ENCODE measurements at regions not wholly inside any gene's neighbourhood (a gene's known extent, or its start where the extent isn't known, plus 50 kb on each side); places are given as distances from the start of the nearest gene placed in this dataset.

DNA sequence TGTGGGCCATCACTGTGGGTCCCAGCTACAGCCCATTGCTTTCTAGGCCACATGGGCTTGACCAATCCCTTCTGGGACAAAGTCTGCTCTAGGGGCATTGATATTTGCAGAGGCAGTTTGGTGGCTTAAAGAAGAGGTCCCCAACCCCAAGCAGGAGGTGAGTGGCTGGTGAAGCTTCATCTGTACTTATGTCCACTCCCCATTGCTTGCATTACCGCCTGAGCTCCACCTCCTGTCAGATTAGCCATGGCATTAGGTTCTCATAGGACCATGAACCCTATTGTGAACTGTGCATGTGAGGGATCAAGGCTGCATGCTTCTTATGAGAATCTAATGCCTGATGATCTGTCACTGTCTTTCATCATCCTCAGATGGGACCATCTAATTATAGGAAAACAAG lies 54.4 kb upstream of the CADM1 start:
- no peak overlapping the region for H3K27ac ChIP-seq (ENCODE audit: low read depth, low read length, poor library complexity, severe bottlenecking)
- H3K4me3 ChIP-seq (ENCODE audit: low read depth, low read length, poor library complexity, severe bottlenecking): no peak overlapping the region
- H3K9me3 ChIP-seq (ENCODE audit: low read length): no peaks in the 10 kb centered on the region
- H3K9ac ChIP-seq (ENCODE audit: low read length): no peak overlapping the region
- H3K36me3 ChIP-seq (ENCODE audit: insufficient read depth, low read length): no peaks in the 10 kb centered on the region
- no peaks in the 10 kb centered on the region for H3K4me1 ChIP-seq (ENCODE audit: insufficient read depth, low read length, severe bottlenecking)
- no peaks in the 10 kb centered on the region for H3F3A ChIP-seq (ENCODE audit: insufficient read depth, low read length)
- TF ChIP-seq EZH2 (IDR thresholded peaks at IDR 0.05; ENCODE audit: borderline replicate concordance, low read length): no peak
- TF ChIP-seq, protein P1, sequence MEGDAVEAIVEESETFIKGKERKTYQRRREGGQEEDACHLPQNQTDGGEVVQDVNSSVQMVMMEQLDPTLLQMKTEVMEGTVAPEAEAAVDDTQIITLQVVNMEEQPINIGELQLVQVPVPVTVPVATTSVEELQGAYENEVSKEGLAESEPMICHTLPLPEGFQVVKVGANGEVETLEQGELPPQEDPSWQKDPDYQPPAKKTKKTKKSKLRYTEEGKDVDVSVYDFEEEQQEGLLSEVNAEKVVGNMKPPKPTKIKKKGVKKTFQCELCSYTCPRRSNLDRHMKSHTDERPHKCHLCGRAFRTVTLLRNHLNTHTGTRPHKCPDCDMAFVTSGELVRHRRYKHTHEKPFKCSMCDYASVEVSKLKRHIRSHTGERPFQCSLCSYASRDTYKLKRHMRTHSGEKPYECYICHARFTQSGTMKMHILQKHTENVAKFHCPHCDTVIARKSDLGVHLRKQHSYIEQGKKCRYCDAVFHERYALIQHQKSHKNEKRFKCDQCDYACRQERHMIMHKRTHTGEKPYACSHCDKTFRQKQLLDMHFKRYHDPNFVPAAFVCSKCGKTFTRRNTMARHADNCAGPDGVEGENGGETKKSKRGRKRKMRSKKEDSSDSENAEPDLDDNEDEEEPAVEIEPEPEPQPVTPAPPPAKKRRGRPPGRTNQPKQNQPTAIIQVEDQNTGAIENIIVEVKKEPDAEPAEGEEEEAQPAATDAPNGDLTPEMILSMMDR (IDR thresholded peaks at IDR 0.05; ENCODE audit: low read length): no peak
- no peaks in the 10 kb centered on the region for H3K9me2 ChIP-seq (ENCODE audit: low read depth, low read length)
- H3K27me3 ChIP-seq (ENCODE audit: insufficient read depth, low read length): no peaks in the 10 kb centered on the region
- no peaks in the 10 kb centered on the region for H4K20me1 ChIP-seq (ENCODE audit: insufficient read depth, low read length)
- no peak overlapping the region for H3K4me2 ChIP-seq (ENCODE audit: low read length)
- H3K79me2 ChIP-seq (ENCODE audit: insufficient read depth, low read length): no peaks in the 10 kb centered on the region
- no peak overlapping the region for H2AFZ ChIP-seq (ENCODE audit: low read length)

- Histone ChIP-seq H2AFZ (ENCODE audit: low read length) (no peak overlapping the region), H3K27me3 (ENCODE audit: insufficient read depth, low read length) (no peaks in the 10 kb centered on the region), H3K36me3 (ENCODE audit: insufficient read depth, low read length) (no peaks in the 10 kb centered on the region), H3K9me3 (ENCODE audit: low read length) (no peaks in the 10 kb centered on the region), H3K27ac (ENCODE audit: low read depth, low read length, poor library complexity, severe bottlenecking) (no peak overlapping the region), H3K9me2 (ENCODE audit: low read depth, low read length) (no peaks in the 10 kb centered on the region), H4K20me1 (ENCODE audit: insufficient read depth, low read length) (no peaks in the 10 kb centered on the region), H3K79me2 (ENCODE audit: insufficient read depth, low read length) (no peaks in the 10 kb centered on the region), H3K9ac (ENCODE audit: low read length) (no peak overlapping the region), H3K4me2 (ENCODE audit: low read length) (no peak overlapping the region), H3K4me3 (ENCODE audit: low read depth, low read length, poor library complexity, severe bottlenecking) (no peak overlapping the region), H3F3A (ENCODE audit: insufficient read depth, low read length) (no peaks in the 10 kb centered on the region), H3K4me1 (ENCODE audit: insufficient read depth, low read length, severe bottlenecking) (no peaks in the 10 kb centered on the region)
- no peak for TF ChIP-seq EZH2 (IDR thresholded peaks at IDR 0.05; ENCODE audit: borderline replicate concordance, low read length)
These were observed 53.5 kb upstream of the CADM1 start for GRCh38 chr11:115557681-115558080.

DNA sequence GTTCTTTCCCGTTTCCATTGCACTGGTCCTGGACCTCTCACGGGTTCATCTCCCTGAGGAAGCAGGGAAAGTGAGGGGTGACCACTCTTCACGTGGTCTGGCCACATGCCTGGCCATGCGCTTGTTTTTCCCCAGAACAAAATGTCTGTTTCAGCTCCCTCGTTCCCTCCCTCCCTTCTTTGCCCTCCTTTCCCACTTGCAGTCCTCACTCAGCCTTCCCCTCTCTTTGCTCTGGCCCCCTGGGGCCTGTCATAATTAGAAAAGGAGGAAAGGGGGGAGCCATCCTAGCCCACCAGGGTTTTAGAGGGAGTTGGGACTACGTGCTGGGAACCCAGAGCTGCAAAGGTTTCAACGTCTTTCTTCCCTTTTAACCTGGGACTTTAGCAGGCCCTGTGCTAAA lies 52.8 kb upstream of the CADM1 start:
- Histone ChIP-seq H3K79me2 (ENCODE audit: insufficient read depth, low read length) (no peaks in the 10 kb centered on the region), H3K27me3 (ENCODE audit: insufficient read depth, low read length) (no peaks in the 10 kb centered on the region), H3K4me3 (ENCODE audit: low read depth, low read length, poor library complexity, severe bottlenecking) (no peak overlapping the region), H3K36me3 (ENCODE audit: insufficient read depth, low read length) (no peaks in the 10 kb centered on the region), H3F3A (ENCODE audit: insufficient read depth, low read length) (no peaks in the 10 kb centered on the region), H3K4me2 (ENCODE audit: low read length) (no peak overlapping the region), H3K9ac (ENCODE audit: low read length) (no peak overlapping the region), H3K9me2 (ENCODE audit: low read depth, low read length) (no peaks in the 10 kb centered on the region), H3K4me1 (ENCODE audit: insufficient read depth, low read length, severe bottlenecking) (no peaks in the 10 kb centered on the region), H4K20me1 (ENCODE audit: insufficient read depth, low read length) (no peaks in the 10 kb centered on the region), H3K9me3 (ENCODE audit: low read length) (no peaks in the 10 kb centered on the region), H2AFZ (ENCODE audit: low read length) (no peak overlapping the region), H3K27ac (ENCODE audit: low read depth, low read length, poor library complexity, severe bottlenecking) (no peak overlapping the region)
- TF ChIP-seq EZH2 (IDR thresholded peaks at IDR 0.05; ENCODE audit: borderline replicate concordance, low read length): no peak
- TF ChIP-seq, protein P1 (IDR thresholded peaks at IDR 0.05; ENCODE audit: low read length): no peak

DNA sequence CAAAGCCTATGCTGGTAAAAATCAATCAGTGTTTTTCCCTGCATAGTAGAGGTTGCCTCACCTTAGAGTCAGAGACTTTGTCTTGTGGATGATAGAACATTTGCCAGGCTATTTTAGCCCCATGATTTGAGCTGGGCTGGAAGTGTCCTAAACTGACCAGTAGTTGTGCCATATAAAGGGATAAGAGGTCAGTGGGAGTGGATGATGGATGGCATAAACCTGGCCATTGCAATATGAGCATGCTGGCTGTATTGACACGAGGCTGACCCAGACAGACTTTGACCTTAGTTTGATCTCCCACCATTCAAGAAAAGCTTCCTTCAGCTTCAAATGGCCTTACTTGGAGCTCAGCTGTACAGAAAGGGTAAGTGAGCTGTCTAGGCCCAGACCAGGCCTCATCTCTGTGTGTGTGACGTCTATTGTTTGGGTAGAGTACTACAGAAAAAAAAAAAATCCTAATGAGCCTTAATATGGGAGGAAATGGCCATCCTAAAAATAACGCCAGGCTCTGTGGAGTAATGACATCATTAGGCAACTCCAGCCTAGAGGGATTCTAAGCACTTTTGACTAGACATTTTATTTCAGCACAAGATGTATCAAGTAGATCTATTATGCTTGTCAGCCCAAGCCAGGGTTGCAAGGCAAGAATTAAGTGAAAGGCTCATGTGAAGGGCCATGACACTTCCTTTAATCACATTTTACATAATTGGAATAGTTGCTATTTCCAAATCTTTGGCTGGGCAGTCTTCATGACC lies 51.3 kb upstream of the CADM1 start:
- Histone ChIP-seq H3K36me3 (ENCODE audit: insufficient read depth, low read length) (no peaks in the 10 kb centered on the region), H3K4me3 (ENCODE audit: low read depth, low read length, poor library complexity, severe bottlenecking) (no peak overlapping the region), H3K79me2 (ENCODE audit: insufficient read depth, low read length) (no peaks in the 10 kb centered on the region), H2AFZ (ENCODE audit: low read length) (no peak overlapping the region), H3K27ac (ENCODE audit: low read depth, low read length, poor library complexity, severe bottlenecking) (no peak overlapping the region), H3K4me1 (ENCODE audit: insufficient read depth, low read length, severe bottlenecking) (no peaks in the 10 kb centered on the region), H3K4me2 (ENCODE audit: low read length) (no peak overlapping the region), H3K9me2 (ENCODE audit: low read depth, low read length) (no peaks in the 10 kb centered on the region), H3F3A (ENCODE audit: insufficient read depth, low read length) (no peaks in the 10 kb centered on the region), H3K9me3 (ENCODE audit: low read length) (no peaks in the 10 kb centered on the region), H4K20me1 (ENCODE audit: insufficient read depth, low read length) (no peaks in the 10 kb centered on the region), H3K9ac (ENCODE audit: low read length) (no peak overlapping the region), H3K27me3 (ENCODE audit: insufficient read depth, low read length) (no peaks in the 10 kb centered on the region)
- TF ChIP-seq EZH2 (IDR thresholded peaks at IDR 0.05; ENCODE audit: borderline replicate concordance, low read length): no peak
- TF ChIP-seq, protein P1 (IDR thresholded peaks at IDR 0.05; ENCODE audit: low read length): no peak

Data from OCI-LY1 (cell line).